ENCODE measurements at regions not wholly inside any gene's neighbourhood (a gene's known extent, or its start where the extent isn't known, plus 50 kb on each side); places are given as distances from the start of the nearest gene placed in this dataset.

DNA sequence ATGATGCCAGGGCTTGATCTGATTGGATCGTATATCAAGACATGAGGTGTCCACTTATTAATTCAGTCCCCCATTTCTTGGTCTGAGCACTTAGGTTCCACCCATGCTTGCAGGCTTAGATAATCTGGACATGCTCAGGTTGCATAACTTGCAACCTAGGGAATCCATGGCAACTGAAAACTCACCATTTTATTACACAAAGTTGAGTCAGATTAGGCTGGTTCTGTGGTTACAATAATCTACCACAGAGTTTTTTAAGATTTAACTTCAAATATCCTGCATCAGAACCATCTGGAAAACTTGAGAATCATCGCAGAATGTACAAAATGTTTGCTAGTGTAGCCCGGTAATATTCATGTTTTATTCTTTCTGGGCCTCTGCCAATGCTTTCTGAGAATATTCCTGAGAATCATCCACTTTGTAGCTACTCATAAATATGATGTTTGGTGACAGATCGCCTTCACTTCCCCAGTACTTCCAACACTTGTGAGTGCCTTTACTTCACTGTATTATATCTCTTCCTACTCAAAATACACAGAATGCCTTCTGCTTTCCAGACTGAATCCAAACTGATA, 707.2 kb upstream of the ADAMTS5 start:
- Mint-ChIP-seq H3K27me3 (ENCODE audit: low read depth) (no peaks in the 10 kb centered on the region), H3K36me3 (ENCODE audit: low read depth) (no peaks in the 10 kb centered on the region), H3K4me3 (no peak overlapping the region), H3K9me3 (no peaks in the 10 kb centered on the region), H3K27ac (ENCODE audit: unreplicated experiment) (no peak overlapping the region), H3K4me1 (no peaks in the 10 kb centered on the region)
- no peak for DNase-seq (ENCODE audit: low read depth, low spot score)
- no peak for TF ChIP-seq CTCF (conservative IDR thresholded peaks at IDR 0.05)

GRCh38 chr21:27673581-27673980, 706.7 kb upstream of the ADAMTS5 start:
- Mint-ChIP-seq H3K27me3 (ENCODE audit: low read depth) (no peaks in the 10 kb centered on the region), H3K27ac (ENCODE audit: unreplicated experiment) (no peak overlapping the region), H3K4me1 (no peaks in the 10 kb centered on the region), H3K9me3 (no peaks in the 10 kb centered on the region), H3K4me3 (no peak overlapping the region), H3K36me3 (ENCODE audit: low read depth) (no peaks in the 10 kb centered on the region)
- DNase-seq (ENCODE audit: low read depth, low spot score), result no peak
- no peak for TF ChIP-seq CTCF (conservative IDR thresholded peaks at IDR 0.05)

- no peaks in the 10 kb centered on the region for H3K9me3 Mint-ChIP-seq
- H3K4me1 Mint-ChIP-seq, result no peaks in the 10 kb centered on the region
- H3K27ac Mint-ChIP-seq (ENCODE audit: unreplicated experiment), result no peak overlapping the region
- H3K27me3 Mint-ChIP-seq (ENCODE audit: low read depth), result no peaks in the 10 kb centered on the region
- TF ChIP-seq CTCF (conservative IDR thresholded peaks at IDR 0.05), result no peak
- no peak overlapping the region for H3K4me3 Mint-ChIP-seq
- DNase-seq (ENCODE audit: low read depth, low spot score), result no peak
- H3K36me3 Mint-ChIP-seq (ENCODE audit: low read depth), result no peaks in the 10 kb centered on the region
These were observed 704.3 kb upstream of the ADAMTS5 start for GRCh38 chr21:27671207-27671606.

DNA sequence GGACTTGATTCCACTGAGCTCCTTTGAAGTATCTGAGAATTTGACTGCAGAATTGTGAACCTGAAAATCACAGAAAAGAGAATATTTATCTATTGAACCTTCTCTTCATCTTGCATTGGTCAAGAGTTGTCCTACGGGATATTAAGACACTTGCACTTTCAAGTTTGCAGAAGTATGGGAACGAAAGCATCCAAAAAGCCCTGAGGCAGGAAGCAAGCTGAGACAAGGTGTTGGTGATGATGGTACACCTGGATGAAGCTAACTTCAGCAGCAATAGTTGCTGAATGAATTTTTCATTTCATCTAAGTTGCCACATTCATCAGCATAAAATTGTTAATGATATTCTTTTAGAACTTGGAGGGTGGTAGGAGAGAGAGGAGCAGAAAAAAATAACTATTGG, 686.6 kb upstream of the ADAMTS5 start:
- Mint-ChIP-seq H3K9me3 (no peaks in the 10 kb centered on the region), H3K4me1 (no peaks in the 10 kb centered on the region), H3K4me3 (no peak overlapping the region), H3K27me3 (ENCODE audit: low read depth) (peaks cover 9% of the 10 kb centered on the region), H3K27ac (ENCODE audit: unreplicated experiment) (no peak overlapping the region), H3K36me3 (ENCODE audit: low read depth) (no peaks in the 10 kb centered on the region)
- TF ChIP-seq CTCF (conservative IDR thresholded peaks at IDR 0.05), result no peak
- no peak for DNase-seq (ENCODE audit: low read depth, low spot score)

DNA sequence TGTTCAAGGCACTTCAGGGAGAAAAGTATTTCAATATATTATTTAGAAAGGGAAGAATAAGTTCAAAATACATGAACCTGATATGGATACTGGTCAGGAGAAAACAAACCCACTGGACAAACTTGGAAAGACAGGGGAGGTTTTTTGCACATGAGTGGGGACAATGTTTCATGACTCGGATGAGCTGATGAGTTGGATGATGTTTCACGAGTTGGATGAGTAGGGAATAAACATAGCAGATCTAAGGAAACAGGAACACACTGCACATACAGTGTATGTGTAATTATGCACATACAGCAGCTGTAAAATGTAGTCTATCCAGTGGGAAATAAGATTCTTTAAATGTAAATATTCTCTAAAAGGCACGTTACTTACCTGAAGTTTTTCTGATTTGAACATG, 682.9 kb upstream of the ADAMTS5 start:
- Mint-ChIP-seq H3K36me3 (ENCODE audit: low read depth) (no peaks in the 10 kb centered on the region), H3K27ac (ENCODE audit: unreplicated experiment) (no peak overlapping the region), H3K27me3 (ENCODE audit: low read depth) (peaks cover 9% of the 10 kb centered on the region), H3K4me3 (no peak overlapping the region), H3K9me3 (no peaks in the 10 kb centered on the region), H3K4me1 (no peaks in the 10 kb centered on the region)
- no peak for DNase-seq (ENCODE audit: low read depth, low spot score)
- no peak for TF ChIP-seq CTCF (conservative IDR thresholded peaks at IDR 0.05)

- no peak for TF ChIP-seq CTCF (conservative IDR thresholded peaks at IDR 0.05)
- no peak for DNase-seq (ENCODE audit: low read depth, low spot score)
- Mint-ChIP-seq H3K36me3 (ENCODE audit: low read depth) (no peaks in the 10 kb centered on the region), H3K4me3 (no peak overlapping the region), H3K9me3 (no peaks in the 10 kb centered on the region), H3K27ac (ENCODE audit: unreplicated experiment) (no peak overlapping the region), H3K4me1 (no peaks in the 10 kb centered on the region), H3K27me3 (ENCODE audit: low read depth) (peaks cover 9% of the 10 kb centered on the region)
These were observed 682.4 kb upstream of the ADAMTS5 start for GRCh38 chr21:27649323-27649722.

Measured in neural crest cell (in vitro differentiated cells).